ENCODE measurements at regions not wholly inside any gene's neighbourhood (a gene's known extent, or its start where the extent isn't known, plus 50 kb on each side); places are given as distances from the start of the nearest gene placed in this dataset.

GRCh38 chr6:27806981-27807440 lies 105.2 kb downstream of the OR2B2 start (continued):
- TF ChIP-seq, protein P1, sequence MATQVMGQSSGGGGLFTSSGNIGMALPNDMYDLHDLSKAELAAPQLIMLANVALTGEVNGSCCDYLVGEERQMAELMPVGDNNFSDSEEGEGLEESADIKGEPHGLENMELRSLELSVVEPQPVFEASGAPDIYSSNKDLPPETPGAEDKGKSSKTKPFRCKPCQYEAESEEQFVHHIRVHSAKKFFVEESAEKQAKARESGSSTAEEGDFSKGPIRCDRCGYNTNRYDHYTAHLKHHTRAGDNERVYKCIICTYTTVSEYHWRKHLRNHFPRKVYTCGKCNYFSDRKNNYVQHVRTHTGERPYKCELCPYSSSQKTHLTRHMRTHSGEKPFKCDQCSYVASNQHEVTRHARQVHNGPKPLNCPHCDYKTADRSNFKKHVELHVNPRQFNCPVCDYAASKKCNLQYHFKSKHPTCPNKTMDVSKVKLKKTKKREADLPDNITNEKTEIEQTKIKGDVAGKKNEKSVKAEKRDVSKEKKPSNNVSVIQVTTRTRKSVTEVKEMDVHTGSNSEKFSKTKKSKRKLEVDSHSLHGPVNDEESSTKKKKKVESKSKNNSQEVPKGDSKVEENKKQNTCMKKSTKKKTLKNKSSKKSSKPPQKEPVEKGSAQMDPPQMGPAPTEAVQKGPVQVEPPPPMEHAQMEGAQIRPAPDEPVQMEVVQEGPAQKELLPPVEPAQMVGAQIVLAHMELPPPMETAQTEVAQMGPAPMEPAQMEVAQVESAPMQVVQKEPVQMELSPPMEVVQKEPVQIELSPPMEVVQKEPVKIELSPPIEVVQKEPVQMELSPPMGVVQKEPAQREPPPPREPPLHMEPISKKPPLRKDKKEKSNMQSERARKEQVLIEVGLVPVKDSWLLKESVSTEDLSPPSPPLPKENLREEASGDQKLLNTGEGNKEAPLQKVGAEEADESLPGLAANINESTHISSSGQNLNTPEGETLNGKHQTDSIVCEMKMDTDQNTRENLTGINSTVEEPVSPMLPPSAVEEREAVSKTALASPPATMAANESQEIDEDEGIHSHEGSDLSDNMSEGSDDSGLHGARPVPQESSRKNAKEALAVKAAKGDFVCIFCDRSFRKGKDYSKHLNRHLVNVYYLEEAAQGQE (IDR thresholded peaks at IDR 0.05; ENCODE audit: borderline replicate concordance in 1 of 2, low read depth in 1 of 2, low read length in 2 of 2), result 0 out of 4 replicates have a peak, but pooled peaks of 1 of the 2 experiments have one; percentile 1
- no peak for TF ChIP-seq GFI1 (CRISPR knock-in tag; IDR thresholded peaks at IDR 0.05; ENCODE audit: borderline replicate concordance)
- no peak for TF ChIP-seq ZNF296 (CRISPR knock-in tag; conservative IDR thresholded peaks at IDR 0.05)
- TF ChIP-seq ZNF607 (CRISPR knock-in tag; IDR thresholded peaks at IDR 0.05; ENCODE audit: borderline replicate concordance), result no peak
- no peak for TF ChIP-seq BCL3 (CRISPR knock-in tag; IDR thresholded peaks at IDR 0.05)
- no peak for TF ChIP-seq RELA (CRISPR knock-in tag; IDR thresholded peaks at IDR 0.05)
- TF ChIP-seq ZNF124 (CRISPR knock-in tag; IDR thresholded peaks at IDR 0.05), result no peak
- no peak for TF ChIP-seq ZBTB40 (IDR thresholded peaks at IDR 0.05)
- TF ChIP-seq ZBTB40 (CRISPR knock-in tag; IDR thresholded peaks at IDR 0.05), result no peak
- TF ChIP-seq SNAPC5 (CRISPR knock-in tag; IDR thresholded peaks at IDR 0.05; ENCODE audit: borderline replicate concordance), result no peak
- TF ChIP-seq ZNF12 (CRISPR knock-in tag; IDR thresholded peaks at IDR 0.05), result no peak
- TF ChIP-seq ZNF878 (CRISPR knock-in tag; IDR thresholded peaks at IDR 0.05), result no peak
- TF ChIP-seq SYNCRIP (IDR thresholded peaks at IDR 0.05; ENCODE audit: insufficient read depth, low read depth, low read length), result no peak
- TF ChIP-seq ZNF737 (CRISPR knock-in tag; IDR thresholded peaks at IDR 0.05; ENCODE audit: borderline replicate concordance), result no peak
- TF ChIP-seq MTF2 (CRISPR knock-in tag; IDR thresholded peaks at IDR 0.05; ENCODE audit: borderline replicate concordance), result 0 out of 2 replicates have a peak, but pooled peaks have one; percentile 22
- no peak for TF ChIP-seq U2AF1 (optimal IDR thresholded peaks at IDR 0.05; ENCODE audit: low read depth, low read length)

All from HepG2 (cell line).